AML-193 (cell line): ENCODE measurements at regions not wholly inside any gene's neighbourhood (a gene's known extent, or its start where the extent isn't known, plus 50 kb on each side); places are given as distances from the start of the nearest gene placed in this dataset.

ENCODE experiments used
- DNase-seq, 2 experiments: peaks; one replicate each; lab custom pipeline; 2025; lab: John Stamatoyannopoulos, UW

DNA sequence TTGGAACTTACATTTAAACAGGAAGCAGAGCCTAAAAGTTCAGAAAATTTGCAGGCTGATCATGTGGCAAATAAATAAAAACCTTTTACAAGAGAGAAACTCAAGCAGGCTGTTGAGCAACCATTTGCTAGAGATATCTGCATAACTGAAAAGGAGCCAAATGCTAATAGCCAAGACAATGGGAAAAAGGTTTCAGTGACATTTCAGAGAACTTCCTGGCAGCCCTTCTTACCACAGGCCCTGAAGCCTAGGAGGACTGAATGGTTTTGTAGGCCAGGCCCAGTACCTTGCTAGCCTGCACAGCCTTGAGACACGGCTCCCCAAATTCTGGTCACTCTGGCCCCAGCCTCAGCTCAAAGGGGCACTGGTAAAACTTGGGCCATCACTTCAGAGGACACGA lies 945.1 kb downstream of the ADGRL3 start:
- no peak for DNase-seq

DNA sequence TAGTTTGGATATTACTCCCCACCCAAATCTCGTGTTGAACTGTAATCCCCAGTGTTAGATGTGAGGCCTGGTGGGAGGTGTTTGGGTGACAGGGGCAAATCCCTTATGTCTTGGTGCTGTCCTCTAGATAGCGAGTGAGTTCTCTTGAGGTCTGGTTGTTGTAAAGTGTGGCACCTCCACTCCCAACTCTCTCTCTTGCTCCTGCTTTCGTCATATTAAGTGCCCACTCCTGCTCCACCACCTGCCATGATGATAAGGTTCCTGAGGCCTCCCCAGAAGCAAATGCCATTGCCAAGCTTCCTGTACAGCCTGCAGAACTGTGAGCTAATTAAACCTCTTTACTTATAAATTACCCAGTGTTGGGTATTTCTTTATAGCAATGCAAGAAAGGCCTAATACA lies 944.3 kb downstream of the ADGRL3 start:
- DNase-seq: no peak

DNA sequence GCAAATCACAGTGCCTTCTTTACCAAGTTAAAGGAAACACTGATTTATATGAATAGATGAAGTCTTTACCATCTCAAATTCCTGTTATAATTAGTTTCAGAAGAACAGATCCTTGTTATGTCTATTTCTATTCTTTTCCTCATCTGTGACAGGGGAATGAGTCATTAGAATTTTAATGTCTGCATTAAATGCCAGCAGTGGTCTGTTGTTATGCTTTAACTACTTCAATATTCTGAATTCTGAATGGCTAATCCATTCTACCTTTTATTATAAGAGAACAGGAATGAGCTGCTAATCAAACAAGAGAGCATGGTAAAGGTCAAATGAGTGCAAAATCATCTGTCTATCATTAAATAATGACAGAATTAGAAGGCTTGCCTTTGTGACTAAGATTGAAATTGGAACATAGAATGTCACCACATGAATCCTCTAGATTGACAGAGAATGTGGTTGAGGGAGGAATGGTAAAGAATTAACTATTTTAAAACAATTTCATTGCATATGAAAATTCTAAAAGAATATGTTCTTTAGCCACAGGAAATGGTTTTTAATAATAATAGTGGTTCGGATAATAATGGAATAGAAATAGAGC lies 935.5 kb downstream of the ADGRL3 start:
- DNase-seq: no peak

- DNase-seq: no peak
Measured at GRCh38 chr4:62133977-62134376, 933.9 kb downstream of the ADGRL3 start.

DNA sequence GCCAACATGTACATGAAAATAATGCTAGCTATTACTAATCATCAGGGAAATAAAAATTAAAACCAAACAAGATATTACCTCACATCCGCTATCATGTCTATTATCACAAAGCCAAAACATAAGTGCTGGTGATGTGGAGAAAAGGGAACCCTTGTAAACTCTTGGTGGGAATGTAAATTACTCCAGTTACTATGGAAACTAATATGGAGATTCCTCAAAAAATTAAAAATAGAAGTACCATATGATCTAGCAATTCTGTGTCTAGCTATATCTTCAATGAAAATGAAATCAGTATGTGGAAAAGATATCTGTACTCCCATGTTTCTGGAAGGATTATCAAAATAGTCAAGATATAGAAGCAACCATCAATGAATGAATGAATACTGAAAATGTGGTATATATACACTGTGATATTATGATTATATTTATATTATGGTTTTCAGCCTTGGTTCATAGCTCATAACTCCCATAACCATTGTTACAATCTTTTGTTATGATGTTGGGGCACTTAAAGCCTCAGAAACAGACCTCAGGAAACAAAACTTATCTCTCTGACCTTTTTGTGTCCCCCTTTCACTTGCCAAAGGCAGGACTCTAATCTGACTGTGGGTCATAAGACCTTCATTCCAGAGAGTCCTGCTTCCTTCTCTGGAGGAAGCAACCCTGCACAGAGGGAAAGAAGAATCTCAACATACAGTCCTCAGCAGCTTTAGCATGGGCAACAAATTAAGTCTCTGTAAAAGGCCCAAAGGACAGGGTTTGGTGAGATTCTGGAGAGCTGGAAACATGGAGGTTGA lies 933.2 kb downstream of the ADGRL3 start:
- no peak for DNase-seq

GRCh38 chr4:62131049-62131448 lies 930.9 kb downstream of the ADGRL3 start:
- no peak for DNase-seq

DNA sequence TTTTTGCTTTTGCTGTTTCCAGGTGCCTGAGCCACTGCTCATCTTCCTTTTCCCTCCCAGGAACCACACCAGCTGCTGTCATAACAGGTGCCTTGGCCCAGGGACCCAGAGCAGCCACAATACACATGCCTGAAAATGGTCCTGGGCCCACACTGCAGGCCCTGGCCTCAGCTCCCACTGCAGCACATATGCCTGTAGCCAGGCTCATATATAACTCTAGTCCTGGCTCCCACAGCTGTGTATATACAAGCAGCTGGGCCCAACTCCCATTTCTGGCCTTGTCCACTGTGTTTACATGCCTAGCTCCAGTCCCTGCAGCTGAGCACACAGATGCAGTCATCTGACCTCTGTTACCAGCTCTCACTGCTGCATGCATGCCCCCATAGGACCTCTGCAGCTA lies 930.5 kb downstream of the ADGRL3 start:
- DNase-seq: no peak

DNA sequence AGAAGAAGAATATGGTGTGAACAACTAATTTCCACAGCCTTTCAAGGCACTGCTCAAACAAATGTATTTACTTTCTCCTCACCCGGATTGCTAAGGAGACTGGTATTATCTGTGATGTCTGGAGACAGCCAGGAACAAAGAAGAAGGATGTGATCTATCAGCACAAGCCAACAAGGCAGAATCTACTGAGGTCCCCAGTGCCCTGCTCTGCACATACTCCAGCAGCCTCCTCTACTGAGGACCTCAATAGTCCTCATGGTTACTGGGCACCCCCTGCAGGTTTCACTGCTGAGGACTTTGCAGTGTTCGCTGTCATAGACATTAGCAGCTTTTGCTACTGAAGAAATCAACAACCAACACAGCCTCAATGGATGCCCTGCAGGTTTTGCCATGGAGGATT lies 930.1 kb downstream of the ADGRL3 start:
- DNase-seq: no peak
